HL-60 (cell line): ENCODE measurements at regions not wholly inside any gene's neighbourhood (a gene's known extent, or its start where the extent isn't known, plus 50 kb on each side); places are given as distances from the start of the nearest gene placed in this dataset.
A peak's percentile ranks its signal among the peaks of the same experiment; 100 is the strongest.

Source experiments
- DNase-seq, 2 experiments: peaks; one replicate each; pipeline ENCODE4 v3.0.0-alpha.2; 2010 to 2020; ENCODE audit warnings: low read depth in 1 of 2, low spot score in 1 of 2
- H3K27ac ChIP-seq: fragments of 250-450 bp; sonication (Bioruptor Pico); replicated peaks from 2 replicates; pipeline ENCODE4 v1.5.1; 2020; ENCODE audit warnings: mild to moderate bottlenecking, moderate library complexity
- H3K27me3 ChIP-seq: fragments of 250-450 bp; sonication (Bioruptor Pico); 2 replicates; pipeline ENCODE4 v1.5.1; 2021; ENCODE audit warnings: mild to moderate bottlenecking, moderate library complexity; ENCODE audit not compliant: insufficient read depth, poor library complexity, severe bottlenecking
- H3K4me3 ChIP-seq: replicated peaks from 2 replicates; pipeline ENCODE4 v1.5.1; 2011; ENCODE audit warnings: mild to moderate bottlenecking, control low read depth, low read length; ENCODE audit not compliant: insufficient read depth
- CTCF ChIP-seq: IDR thresholded peaks from one replicate; pipeline ENCODE4 v1.5.1; 2011; ENCODE audit warnings: low read length, control low read depth, inconsistent platforms; ENCODE audit not compliant: insufficient read depth
- GABPA ChIP-seq: IDR thresholded peaks from 2 replicates; pipeline ENCODE4 v1.6.1; 2012; ENCODE audit warnings: low read depth
- POLR2AphosphoS5 ChIP-seq: IDR thresholded peaks from 2 replicates; pipeline ENCODE4 v1.6.1; 2012; ENCODE audit warnings: low read depth
- SPI1 ChIP-seq: IDR thresholded peaks from 2 replicates; pipeline ENCODE4 v1.6.1; 2012; ENCODE audit warnings: low read depth, mild to moderate bottlenecking, borderline replicate concordance
- TF ChIP-seq, protein P1 (sequence below): IDR thresholded peaks from 2 replicates; pipeline ENCODE4 v1.6.1; 2012; ENCODE audit warnings: low read depth; ENCODE audit not compliant: insufficient replicate concordance

DNA sequence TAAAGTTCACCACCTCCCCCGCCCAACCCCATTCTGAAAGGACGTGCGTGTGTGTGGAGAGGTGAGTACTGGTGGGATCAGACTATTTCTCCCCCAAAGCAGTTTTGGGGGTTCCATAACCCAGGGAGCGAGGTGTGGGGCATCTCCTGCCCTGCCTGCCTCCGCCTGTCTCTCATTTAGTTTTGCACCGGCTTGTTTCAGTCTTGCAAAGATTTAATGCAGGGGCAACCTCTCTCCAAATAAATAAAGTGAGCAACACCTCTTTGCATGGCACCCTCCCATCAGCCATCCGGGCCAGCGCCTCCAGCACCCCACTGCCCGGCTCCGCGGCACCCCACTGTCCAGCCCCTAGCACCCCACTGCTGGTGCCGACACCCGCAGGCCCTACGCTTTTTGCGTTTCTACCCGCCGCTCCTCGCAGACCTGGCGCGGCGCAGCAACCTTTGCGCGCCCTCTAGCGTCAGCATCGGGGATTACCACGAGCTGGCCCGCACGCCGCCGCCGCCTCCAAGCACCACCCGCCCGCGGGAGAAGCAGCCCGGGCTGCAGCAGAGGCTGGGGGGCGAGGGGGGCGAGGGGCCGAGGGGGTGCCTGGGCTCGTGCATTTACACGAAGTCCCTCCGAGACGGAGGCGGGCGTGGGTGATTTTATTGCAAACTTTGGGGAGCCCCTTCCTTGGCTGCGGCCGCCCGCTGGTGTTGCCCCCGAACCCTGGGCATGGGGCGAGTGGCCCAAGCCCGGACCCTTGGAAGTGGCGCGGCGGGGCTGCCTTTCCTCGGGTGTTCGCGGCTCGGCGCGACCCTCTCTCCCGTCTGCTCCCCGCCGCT, 55.8 kb upstream of the VRK1 start:
- Histone ChIP-seq H3K4me3 (peak overlapping the region; percentile 34), H3K27ac (no peak overlapping the region), H3K27me3 (peaks cover 10% of the 10 kb centered on the region)
- no peak for TF ChIP-seq SPI1
- TF ChIP-seq, protein P1, sequence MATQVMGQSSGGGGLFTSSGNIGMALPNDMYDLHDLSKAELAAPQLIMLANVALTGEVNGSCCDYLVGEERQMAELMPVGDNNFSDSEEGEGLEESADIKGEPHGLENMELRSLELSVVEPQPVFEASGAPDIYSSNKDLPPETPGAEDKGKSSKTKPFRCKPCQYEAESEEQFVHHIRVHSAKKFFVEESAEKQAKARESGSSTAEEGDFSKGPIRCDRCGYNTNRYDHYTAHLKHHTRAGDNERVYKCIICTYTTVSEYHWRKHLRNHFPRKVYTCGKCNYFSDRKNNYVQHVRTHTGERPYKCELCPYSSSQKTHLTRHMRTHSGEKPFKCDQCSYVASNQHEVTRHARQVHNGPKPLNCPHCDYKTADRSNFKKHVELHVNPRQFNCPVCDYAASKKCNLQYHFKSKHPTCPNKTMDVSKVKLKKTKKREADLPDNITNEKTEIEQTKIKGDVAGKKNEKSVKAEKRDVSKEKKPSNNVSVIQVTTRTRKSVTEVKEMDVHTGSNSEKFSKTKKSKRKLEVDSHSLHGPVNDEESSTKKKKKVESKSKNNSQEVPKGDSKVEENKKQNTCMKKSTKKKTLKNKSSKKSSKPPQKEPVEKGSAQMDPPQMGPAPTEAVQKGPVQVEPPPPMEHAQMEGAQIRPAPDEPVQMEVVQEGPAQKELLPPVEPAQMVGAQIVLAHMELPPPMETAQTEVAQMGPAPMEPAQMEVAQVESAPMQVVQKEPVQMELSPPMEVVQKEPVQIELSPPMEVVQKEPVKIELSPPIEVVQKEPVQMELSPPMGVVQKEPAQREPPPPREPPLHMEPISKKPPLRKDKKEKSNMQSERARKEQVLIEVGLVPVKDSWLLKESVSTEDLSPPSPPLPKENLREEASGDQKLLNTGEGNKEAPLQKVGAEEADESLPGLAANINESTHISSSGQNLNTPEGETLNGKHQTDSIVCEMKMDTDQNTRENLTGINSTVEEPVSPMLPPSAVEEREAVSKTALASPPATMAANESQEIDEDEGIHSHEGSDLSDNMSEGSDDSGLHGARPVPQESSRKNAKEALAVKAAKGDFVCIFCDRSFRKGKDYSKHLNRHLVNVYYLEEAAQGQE: no peak
- TF ChIP-seq CTCF: no peak
- no peak for TF ChIP-seq POLR2AphosphoS5
- no peak for TF ChIP-seq GABPA
- peak in 1 of 2 experiments; percentile 55 for DNase-seq

GRCh38 chr14:96744262-96744661, 52.9 kb upstream of the VRK1 start:
- H3K4me3 ChIP-seq: no peak overlapping the region
- H3K27ac ChIP-seq: no peak overlapping the region
- H3K27me3 ChIP-seq: peaks cover 9% of the 10 kb centered on the region
- peak in 1 of 2 experiments; percentile 16 for DNase-seq
- no peak for TF ChIP-seq GABPA
- TF ChIP-seq POLR2AphosphoS5: no peak
- no peak for TF ChIP-seq CTCF
- no peak for TF ChIP-seq SPI1
- TF ChIP-seq, protein P1: no peak

- H3K27me3 ChIP-seq: peaks cover 5% of the 10 kb centered on the region
- no peak for DNase-seq
- no peak overlapping the region for H3K4me3 ChIP-seq
- H3K27ac ChIP-seq: no peak overlapping the region
- TF ChIP-seq, protein P1: no peak
Measured at GRCh38 chr14:96745500-96746051, 51.6 kb upstream of the VRK1 start.
